ENCODE measurements at regions not wholly inside any gene's neighbourhood (a gene's known extent, or its start where the extent isn't known, plus 50 kb on each side); places are given as distances from the start of the nearest gene placed in this dataset.
"Not testable (repeated sequence)": the region's sequence is repeated elsewhere in the genome, so short reads cannot be mapped to it uniquely, and the experiment has no call there.

DNA sequence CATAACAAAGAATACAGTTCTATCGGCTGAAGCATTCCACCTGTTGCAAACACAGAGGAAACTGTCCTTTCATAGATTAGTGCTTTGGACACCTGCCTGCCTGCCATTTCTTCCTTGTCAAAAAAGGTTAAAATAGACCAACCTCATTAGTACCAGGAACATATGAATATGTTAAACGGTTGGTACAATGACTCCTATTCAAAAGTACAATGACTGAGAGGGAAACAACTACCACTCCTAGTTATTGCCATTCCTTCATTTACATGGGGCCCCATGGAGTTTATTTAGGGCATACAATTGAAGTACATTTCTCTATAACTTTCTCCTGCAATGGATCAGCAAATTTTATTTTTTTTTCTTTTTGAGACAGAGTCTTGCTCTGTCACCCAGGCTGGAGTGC is 77.4 kb upstream of the PIP5K1B start:
- Mint-ChIP-seq H3K4me3 (no peak overlapping the region), H3K9me3 (no peaks in the 10 kb centered on the region), H3K4me1 (peaks cover 7 to 12% of the 10 kb centered on the region in 2 donors), H3K27ac (no peak overlapping the region), H3K27me3 (no peaks in the 10 kb centered on the region), H3K36me3 (no peaks in the 10 kb centered on the region)
- DNase-seq (no peak), ATAC-seq (replicated peaks) (no peak)

- no peaks in the 10 kb centered on the region for H3K9me3 Mint-ChIP-seq
- no peak overlapping the region for H3K27ac Mint-ChIP-seq
- H3K36me3 Mint-ChIP-seq: no peaks in the 10 kb centered on the region
- H3K4me1 Mint-ChIP-seq: peaks cover 5 to 19% of the 10 kb centered on the region in 2 donors
- no peak for ATAC-seq (replicated peaks)
- DNase-seq: no peak
- H3K4me3 Mint-ChIP-seq: no peak overlapping the region
- H3K27me3 Mint-ChIP-seq: no peaks in the 10 kb centered on the region
Measured at GRCh38 chr9:68629042-68629441, 76.0 kb upstream of the PIP5K1B start.

- DNase-seq (no peak), ATAC-seq (replicated peaks) (no peak)
- Mint-ChIP-seq H3K4me1 (peaks cover 17 to 42% of the 10 kb centered on the region in 2 donors), H3K4me3 (no peak overlapping the region), H3K9me3 (no peaks in the 10 kb centered on the region), H3K36me3 (no peaks in the 10 kb centered on the region), H3K27me3 (no peaks in the 10 kb centered on the region), H3K27ac (no peak overlapping the region)
Measured at GRCh38 chr9:68631811-68632210, 73.2 kb upstream of the PIP5K1B start.

DNA sequence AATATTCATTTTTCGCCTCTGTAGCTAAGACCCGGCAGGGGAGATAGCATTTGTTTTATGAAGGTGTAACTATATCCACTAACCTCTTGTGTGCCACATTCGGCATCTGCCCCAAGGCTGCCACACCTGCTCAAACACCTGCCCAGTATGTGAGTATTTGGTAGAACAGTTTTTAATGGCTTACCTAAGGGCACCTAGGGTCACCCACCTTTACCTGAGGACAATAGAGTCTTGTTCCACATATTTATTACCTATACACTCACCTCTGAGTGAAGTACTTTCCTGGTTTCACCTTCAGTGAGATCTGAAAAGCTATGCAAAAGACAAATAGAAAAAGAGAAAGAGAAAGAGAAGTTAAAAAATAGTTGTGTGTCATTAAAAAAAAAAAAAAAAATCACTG is 68.0 kb upstream of the PIP5K1B start:
- Mint-ChIP-seq H3K9me3 (peaks cover 0 to 1% of the 10 kb centered on the region in 2 donors), H3K4me1 (peaks cover 41 to 82% of the 10 kb centered on the region in 2 donors), H3K36me3 (no peaks in the 10 kb centered on the region), H3K4me3 (peak overlapping the region in 1 of 2 donors; percentile 15), H3K27ac (peak overlapping the region; percentile 81), H3K27me3 (no peaks in the 10 kb centered on the region)
- ATAC-seq (replicated peaks): no peak
- no peak for DNase-seq

DNA sequence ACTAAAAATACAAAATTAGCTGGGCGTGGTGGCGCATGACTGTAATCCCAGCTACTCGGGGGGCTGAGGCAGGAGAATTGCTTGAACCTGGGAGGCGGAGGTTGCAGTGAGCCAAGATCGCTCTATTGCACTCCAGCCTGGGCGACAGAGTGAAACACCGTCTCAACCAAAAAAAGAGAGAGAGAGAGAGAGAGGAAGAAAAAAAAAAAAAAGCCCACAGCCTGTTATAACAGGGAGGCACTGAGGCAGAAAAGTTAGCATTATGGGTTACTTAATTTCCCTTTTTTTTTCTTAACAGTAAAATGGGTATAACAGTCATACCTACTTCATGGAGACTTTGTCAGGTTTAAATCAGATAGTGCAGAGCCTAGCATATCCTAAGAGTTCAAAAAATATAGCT is 65.8 kb upstream of the PIP5K1B start:
- H3K9me3 Mint-ChIP-seq, H3K27me3 Mint-ChIP-seq, H3K36me3 Mint-ChIP-seq: not testable (repeated sequence)
- ATAC-seq (replicated peaks) (peak in 1 of 2 donors; percentile 6), DNase-seq (peak; percentile 25)
- Mint-ChIP-seq H3K4me1 (peaks cover 53 to 92% of the 10 kb centered on the region in 2 donors), H3K27ac (peak overlapping the region; percentile 98), H3K4me3 (peak overlapping the region; percentile 8 to 79)

GRCh38 chr9:68640421-68641089 is 64.5 kb upstream of the PIP5K1B start:
- H3K36me3 Mint-ChIP-seq: no peaks in the 10 kb centered on the region
- peaks cover 53 to 90% of the 10 kb centered on the region in 2 donors for H3K4me1 Mint-ChIP-seq
- DNase-seq (peak; percentile 57), ATAC-seq (replicated peaks) (peak; percentile 57 to 62)
- no peaks in the 10 kb centered on the region for H3K27me3 Mint-ChIP-seq
- peak overlapping the region; percentile 8 to 79 for H3K4me3 Mint-ChIP-seq
- H3K9me3 Mint-ChIP-seq: peaks cover 0 to 1% of the 10 kb centered on the region in 2 donors
- peak overlapping the region; percentile 98 for H3K27ac Mint-ChIP-seq

GRCh38 chr9:68643901-68644809 is 60.9 kb upstream of the PIP5K1B start:
- Mint-ChIP-seq H3K27me3 (no peaks in the 10 kb centered on the region), H3K9me3 (peaks cover 0 to 9% of the 10 kb centered on the region in 2 donors), H3K36me3 (peaks cover 0 to 9% of the 10 kb centered on the region in 2 donors), H3K4me1 (peaks cover 52 to 83% of the 10 kb centered on the region in 2 donors), H3K4me3 (peak overlapping the region; percentile 40 to 68), H3K27ac (peak overlapping the region; percentile 95)
- DNase-seq (peak; percentile 84), ATAC-seq (replicated peaks) (peak; percentile 56 to 70)

DNA sequence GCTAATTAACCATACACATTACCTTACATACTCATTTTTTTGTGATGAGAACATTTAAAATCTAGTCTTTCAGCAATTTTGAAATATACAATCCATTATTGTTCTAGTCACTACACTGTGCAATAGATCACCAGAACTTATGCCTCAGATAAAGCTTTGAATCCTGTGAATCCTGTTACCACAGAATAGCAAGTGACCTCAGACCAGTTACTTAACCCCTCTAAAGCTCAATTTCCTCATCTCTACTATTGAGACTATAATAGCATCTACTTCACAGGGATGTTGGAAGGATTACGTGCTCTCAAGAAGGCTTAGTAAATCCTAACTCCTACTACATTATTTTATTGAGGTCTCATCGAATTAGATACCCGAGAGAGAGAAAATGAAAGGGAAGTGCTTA is 60.2 kb upstream of the PIP5K1B start:
- Mint-ChIP-seq H3K27ac (peak overlapping the region; percentile 90), H3K9me3 (peaks cover 0 to 9% of the 10 kb centered on the region in 2 donors), H3K36me3 (peaks cover 0 to 9% of the 10 kb centered on the region in 2 donors), H3K4me3 (peak overlapping the region in 1 of 2 donors; percentile 37), H3K4me1 (peaks cover 51 to 83% of the 10 kb centered on the region in 2 donors), H3K27me3 (no peaks in the 10 kb centered on the region)
- ATAC-seq (replicated peaks): no peak
- no peak for DNase-seq

- Mint-ChIP-seq H3K27me3 (no peaks in the 10 kb centered on the region), H3K27ac (peak overlapping the region; percentile 81), H3K36me3 (peaks cover 0 to 14% of the 10 kb centered on the region in 2 donors), H3K4me3 (no peak overlapping the region), H3K4me1 (peaks cover 60 to 87% of the 10 kb centered on the region in 2 donors), H3K9me3 (peaks cover 0 to 9% of the 10 kb centered on the region in 2 donors)
- DNase-seq: no peak
- ATAC-seq (replicated peaks): no peak
Measured at GRCh38 chr9:68648164-68648563, 56.9 kb upstream of the PIP5K1B start.

GRCh38 chr9:68648971-68649370 is 56.1 kb upstream of the PIP5K1B start:
- Mint-ChIP-seq H3K27ac (peak overlapping the region; percentile 81), H3K4me3 (peak overlapping the region; percentile 9 to 10), H3K36me3 (peaks cover 0 to 14% of the 10 kb centered on the region in 2 donors), H3K27me3 (no peaks in the 10 kb centered on the region), H3K9me3 (peaks cover 0 to 9% of the 10 kb centered on the region in 2 donors), H3K4me1 (peaks cover 60 to 87% of the 10 kb centered on the region in 2 donors)
- DNase-seq (peak; percentile 20), ATAC-seq (replicated peaks) (peak; percentile 34 to 35)

GRCh38 chr9:68651280-68651893 is 53.7 kb upstream of the PIP5K1B start:
- H3K9me3 Mint-ChIP-seq: peaks cover 2 to 3% of the 10 kb centered on the region in 2 donors
- no peaks in the 10 kb centered on the region for H3K27me3 Mint-ChIP-seq
- H3K4me3 Mint-ChIP-seq: peak overlapping the region; percentile 19 to 37
- DNase-seq: no peak
- peak; percentile 23 to 31 for ATAC-seq (replicated peaks)
- peaks cover 0 to 14% of the 10 kb centered on the region in 2 donors for H3K36me3 Mint-ChIP-seq
- peaks cover 50 to 75% of the 10 kb centered on the region in 2 donors for H3K4me1 Mint-ChIP-seq
- H3K27ac Mint-ChIP-seq: peak overlapping the region; percentile 91

- Mint-ChIP-seq H3K27ac (peak overlapping the region; percentile 91), H3K4me3 (peak overlapping the region; percentile 27 to 42), H3K36me3 (peaks cover 0 to 9% of the 10 kb centered on the region in 2 donors), H3K4me1 (peaks cover 49 to 66% of the 10 kb centered on the region in 2 donors), H3K9me3 (peaks cover 0 to 2% of the 10 kb centered on the region in 2 donors), H3K27me3 (no peaks in the 10 kb centered on the region)
- peak; percentile 90 to 92 for ATAC-seq (replicated peaks)
- DNase-seq: peak; percentile 69
Measured at GRCh38 chr9:68653141-68653595, 51.9 kb upstream of the PIP5K1B start.

DNA sequence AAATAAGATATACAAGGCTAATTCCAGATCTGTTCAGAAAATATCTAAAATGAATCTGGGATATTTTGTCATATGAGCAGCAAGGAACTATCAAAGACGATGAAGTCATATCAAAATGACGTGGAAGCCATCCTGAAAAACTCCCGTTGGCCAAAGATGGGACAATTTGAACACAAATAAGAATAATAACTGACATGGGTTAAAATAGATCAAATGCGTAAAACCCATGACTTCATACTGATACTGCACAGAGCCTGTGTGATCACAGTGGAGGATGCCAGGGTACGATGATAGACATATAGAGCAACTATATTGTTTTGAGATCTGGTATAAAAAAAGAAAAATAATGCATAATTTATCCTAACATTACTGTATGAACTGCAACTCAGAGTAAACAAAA is 51.0 kb upstream of the PIP5K1B start:
- Mint-ChIP-seq H3K36me3 (peaks cover 0 to 5% of the 10 kb centered on the region in 2 donors), H3K9me3 (peaks cover 0 to 2% of the 10 kb centered on the region in 2 donors), H3K27me3 (no peaks in the 10 kb centered on the region), H3K4me3 (no peak overlapping the region), H3K4me1 (peaks cover 44 to 57% of the 10 kb centered on the region in 2 donors), H3K27ac (peak overlapping the region; percentile 91)
- DNase-seq (no peak), ATAC-seq (replicated peaks) (no peak)

Data from stimulated activated naive B cell treated with anti-CD40 and anti-IgM and Interleukin-4, amounts not matched to agents 10 μg/mL and 1 μg/mL and 100 μg/mL, for 72 hours (primary cell).